Lower leg skin (tissue), 4 donors: ENCODE measurements at regions not wholly inside any gene's neighbourhood (a gene's known extent, or its start where the extent isn't known, plus 50 kb on each side); places are given as distances from the start of the nearest gene placed in this dataset.

Experiments used
- DNase-seq, 2 donors: peaks; one replicate each; pipeline ENCODE4 v3.0.0-alpha.2; 2019; ENCODE audit warnings: low spot score in 2 of 2
- H3K4me3 ChIP-seq: fragments of 200-600 bp; sonication (generic); 2 replicates; pipeline ENCODE4 v1.5.1; 2017; ENCODE audit warnings: mild to moderate bottlenecking, low read depth; ENCODE audit not compliant: poor library complexity, severe bottlenecking
- POLR2A ChIP-seq, 2 donors: fragments of 450-650 bp; IDR thresholded peaks; one replicate each; pipeline ENCODE4 v1.6.1; 2016 to 2017; ENCODE audit warnings: antibody characterized with exemption in 2 of 2, mild to moderate bottlenecking in 1 of 2, moderate library complexity in 1 of 2
- WGBS, 2 donors: methylation state at CpG; one replicate each; pipeline ENCODE4 v1.1.5; 2018; 5-methylcytosine and 5-hydroxymethylcytosine counted together
- intact Hi-C: fragments of 100-400 bp; cut with DNase I; formaldehyde crosslinking; loops from one replicate; pipeline ENCODE4 v1.15.0; 2023; ENCODE audit warnings: low total_unique reads
- TF ChIP-seq, protein P1 (sequence below), 3 donors: fragments of 450-650 bp; IDR thresholded peaks; one replicate each; pipeline ENCODE4 v1.5.1; 2016; ENCODE audit warnings: antibody characterized with exemption in 3 of 3, mild to moderate bottlenecking in 3 of 3, moderate library complexity in 2 of 3

DNA sequence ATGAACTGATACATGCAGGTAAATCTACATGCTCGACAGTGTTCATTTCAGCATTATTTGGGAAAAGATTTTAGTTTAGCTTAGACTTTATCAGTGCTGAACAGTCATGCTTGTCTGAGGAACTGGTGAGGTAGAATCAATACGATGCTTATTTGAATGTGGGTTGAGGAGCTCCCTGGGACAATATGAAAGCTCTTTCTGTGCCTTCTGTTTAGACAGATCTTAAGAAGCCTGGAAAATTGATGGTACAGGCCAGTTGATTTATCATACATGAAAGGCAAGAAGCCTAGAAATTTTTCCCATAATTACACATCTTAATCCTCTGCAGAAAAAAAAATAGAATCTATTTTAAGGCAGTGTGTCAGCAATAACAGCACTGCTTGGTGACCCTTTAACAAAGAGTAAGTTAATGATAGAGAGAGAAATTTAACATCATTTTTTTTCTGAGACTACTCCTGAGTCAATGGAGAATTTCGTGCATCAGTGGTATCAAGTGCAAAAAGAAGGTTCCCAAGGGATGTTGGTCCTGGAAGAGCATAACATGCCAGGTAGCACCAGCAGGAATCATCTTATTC is 252.2 kb upstream of the CDH20 start:
- intact Hi-C loops: no loop called here
- DNase-seq: no peak
- no peak for TF ChIP-seq POLR2A (IDR thresholded peaks at IDR 0.05)
- TF ChIP-seq, protein P1, sequence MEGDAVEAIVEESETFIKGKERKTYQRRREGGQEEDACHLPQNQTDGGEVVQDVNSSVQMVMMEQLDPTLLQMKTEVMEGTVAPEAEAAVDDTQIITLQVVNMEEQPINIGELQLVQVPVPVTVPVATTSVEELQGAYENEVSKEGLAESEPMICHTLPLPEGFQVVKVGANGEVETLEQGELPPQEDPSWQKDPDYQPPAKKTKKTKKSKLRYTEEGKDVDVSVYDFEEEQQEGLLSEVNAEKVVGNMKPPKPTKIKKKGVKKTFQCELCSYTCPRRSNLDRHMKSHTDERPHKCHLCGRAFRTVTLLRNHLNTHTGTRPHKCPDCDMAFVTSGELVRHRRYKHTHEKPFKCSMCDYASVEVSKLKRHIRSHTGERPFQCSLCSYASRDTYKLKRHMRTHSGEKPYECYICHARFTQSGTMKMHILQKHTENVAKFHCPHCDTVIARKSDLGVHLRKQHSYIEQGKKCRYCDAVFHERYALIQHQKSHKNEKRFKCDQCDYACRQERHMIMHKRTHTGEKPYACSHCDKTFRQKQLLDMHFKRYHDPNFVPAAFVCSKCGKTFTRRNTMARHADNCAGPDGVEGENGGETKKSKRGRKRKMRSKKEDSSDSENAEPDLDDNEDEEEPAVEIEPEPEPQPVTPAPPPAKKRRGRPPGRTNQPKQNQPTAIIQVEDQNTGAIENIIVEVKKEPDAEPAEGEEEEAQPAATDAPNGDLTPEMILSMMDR (IDR thresholded peaks at IDR 0.05): no peak
- 70 to 75% methylated on average over 3 of the region's 3 CpGs for WGBS, 2 donors
- no peak overlapping the region for H3K4me3 ChIP-seq

DNA sequence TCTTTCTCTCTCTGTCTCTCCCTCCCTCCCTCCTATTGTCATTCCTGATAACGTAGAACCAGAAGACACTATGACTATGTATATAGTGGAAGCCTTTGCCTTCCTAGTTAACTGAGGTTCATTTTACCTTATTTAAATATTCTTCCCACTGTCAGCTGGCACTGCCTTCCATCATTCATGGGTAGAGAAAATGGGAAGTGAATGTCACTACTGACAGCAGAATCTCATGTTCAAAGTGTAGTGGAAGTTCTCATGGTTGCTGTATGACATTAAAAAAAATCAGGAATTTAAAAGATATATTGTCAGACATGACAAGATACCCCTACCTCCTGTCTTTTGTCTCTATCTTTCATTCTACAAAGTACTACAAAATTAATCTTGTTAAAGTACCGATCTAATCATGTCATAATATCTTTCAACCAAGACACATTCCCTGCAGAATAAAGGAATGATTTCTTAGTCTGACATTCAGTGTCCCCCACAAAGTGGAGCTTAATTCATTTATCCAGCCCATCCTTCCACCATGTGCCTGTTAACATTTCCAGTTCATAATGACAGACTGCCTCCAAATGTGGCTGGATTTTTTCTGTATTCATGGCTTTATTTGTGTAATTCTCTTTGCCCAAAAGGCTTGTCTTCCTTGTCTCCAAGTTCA is 250.1 kb upstream of the CDH20 start:
- no peak overlapping the region for H3K4me3 ChIP-seq
- 75 to 77% methylated on average over 2 of the region's 2 CpGs for WGBS, 2 donors
- intact Hi-C loops: no loop called here
- TF ChIP-seq, protein P1 (IDR thresholded peaks at IDR 0.05): no peak
- TF ChIP-seq POLR2A (IDR thresholded peaks at IDR 0.05): no peak
- no peak for DNase-seq

DNA sequence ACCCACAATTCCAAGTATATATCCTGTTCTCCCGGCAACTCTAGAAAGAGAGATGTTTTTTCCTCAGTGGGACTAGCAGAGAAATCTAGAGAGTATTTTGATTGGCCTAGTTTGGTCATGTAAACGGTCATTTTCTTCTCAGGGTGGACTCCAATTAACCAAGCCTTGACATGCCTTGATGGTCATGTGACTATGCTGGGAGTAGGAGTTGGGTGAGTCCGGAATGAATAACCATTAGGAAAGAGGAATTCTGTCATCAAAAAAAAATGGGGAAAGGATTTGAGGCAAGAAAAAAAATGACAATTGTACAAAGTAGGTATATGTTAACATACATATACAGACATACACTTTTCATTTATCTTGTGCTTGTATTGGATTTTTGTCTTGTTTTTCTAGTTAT is 248.2 kb upstream of the CDH20 start:
- WGBS, 2 donors: 67 to 72% methylated on average over 3 of the region's 3 CpGs
- intact Hi-C loops: no loop called here
- no peak for TF ChIP-seq POLR2A (IDR thresholded peaks at IDR 0.05)
- TF ChIP-seq, protein P1 (IDR thresholded peaks at IDR 0.05): no peak
- no peak overlapping the region for H3K4me3 ChIP-seq
- no peak for DNase-seq

DNA sequence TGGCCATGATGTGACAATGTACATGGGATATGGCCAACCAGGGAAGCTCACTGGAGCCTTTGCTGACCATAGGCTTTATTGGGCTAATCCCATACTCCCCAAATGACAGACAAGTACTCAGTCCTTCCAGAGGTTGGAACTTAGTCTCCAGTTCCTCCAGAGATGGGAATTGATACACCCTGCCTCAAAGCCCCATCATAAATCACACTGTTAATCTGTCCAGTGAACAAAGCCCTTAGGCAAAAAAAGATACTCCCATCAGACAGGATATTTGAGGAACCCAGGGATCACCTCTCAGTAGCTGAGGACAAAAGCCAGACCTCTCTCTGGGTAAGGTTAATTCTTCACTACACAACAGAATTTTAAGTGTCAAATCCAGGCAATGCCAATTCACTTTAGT is 247.5 kb upstream of the CDH20 start:
- H3K4me3 ChIP-seq: no peak overlapping the region
- no peak for DNase-seq
- no peak for TF ChIP-seq POLR2A (IDR thresholded peaks at IDR 0.05)
- TF ChIP-seq, protein P1 (IDR thresholded peaks at IDR 0.05): no peak
- intact Hi-C loops: no loop called here

DNA sequence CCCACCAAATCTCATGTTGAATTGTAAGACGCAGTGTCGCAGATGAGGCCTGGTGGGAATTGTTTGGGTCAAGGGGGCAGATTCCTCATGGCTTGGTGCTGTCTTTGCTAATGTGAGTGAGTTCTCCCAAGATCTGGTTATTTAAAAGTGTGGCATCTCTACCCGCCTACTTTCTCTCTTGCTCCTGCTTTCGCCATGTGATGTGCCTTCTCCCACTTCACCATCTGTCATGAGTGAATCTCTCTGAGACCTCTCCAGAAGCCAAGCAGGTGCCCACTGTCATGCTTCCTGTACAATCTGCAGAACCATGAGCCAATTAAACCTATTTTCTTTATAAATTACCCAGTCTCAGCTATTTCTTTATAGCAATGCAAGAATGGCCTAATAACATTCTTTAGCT is 246.6 kb upstream of the CDH20 start:
- intact Hi-C loops: no loop called here
- 88 to 91% methylated on average over 4 of the region's 4 CpGs for WGBS, 2 donors

More for the DNA sequence above, 246.6 kb upstream of the CDH20 start:
- no peak for TF ChIP-seq POLR2A (IDR thresholded peaks at IDR 0.05)
- TF ChIP-seq, protein P1 (IDR thresholded peaks at IDR 0.05): no peak
- no peak for DNase-seq
- no peak overlapping the region for H3K4me3 ChIP-seq
